ENCODE measurements at regions not wholly inside any gene's neighbourhood (a gene's known extent, or its start where the extent isn't known, plus 50 kb on each side); places are given as distances from the start of the nearest gene placed in this dataset.

DNA sequence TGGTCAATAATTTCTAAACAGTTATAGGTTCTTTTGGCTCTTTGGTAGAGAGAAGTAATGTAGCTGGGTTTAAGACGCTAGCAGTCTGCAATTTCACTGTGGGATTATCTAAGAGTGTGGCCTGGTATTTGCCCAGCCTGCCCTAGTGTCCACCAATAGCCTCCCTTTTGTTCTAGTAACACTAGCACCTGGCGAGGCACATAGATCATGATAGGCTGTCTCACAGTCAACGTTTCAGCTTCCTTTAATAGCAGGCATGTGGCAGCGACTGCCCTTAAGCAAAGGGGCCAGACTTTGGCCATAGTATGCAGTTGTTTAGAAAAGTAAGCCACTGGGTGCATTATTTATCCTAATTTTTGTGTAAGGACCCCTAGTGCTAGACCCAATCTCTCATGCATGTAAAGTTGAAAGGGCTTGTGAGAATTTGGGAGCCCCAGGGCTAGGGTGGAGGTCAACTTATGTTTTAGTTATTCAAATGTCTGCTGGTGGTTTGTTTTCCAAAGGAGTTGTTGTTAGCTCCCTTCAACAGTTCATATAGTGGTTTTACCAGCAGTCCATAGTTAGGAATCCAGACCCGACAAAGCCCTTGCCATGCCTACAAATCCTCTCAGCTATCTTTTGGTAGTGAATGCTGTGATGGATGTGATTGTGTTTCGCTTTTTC, 274.3 kb downstream of the HTR1A start:
- DNase-seq, result no peak
- CTCF ChIA-PET, result no interaction called here

DNA sequence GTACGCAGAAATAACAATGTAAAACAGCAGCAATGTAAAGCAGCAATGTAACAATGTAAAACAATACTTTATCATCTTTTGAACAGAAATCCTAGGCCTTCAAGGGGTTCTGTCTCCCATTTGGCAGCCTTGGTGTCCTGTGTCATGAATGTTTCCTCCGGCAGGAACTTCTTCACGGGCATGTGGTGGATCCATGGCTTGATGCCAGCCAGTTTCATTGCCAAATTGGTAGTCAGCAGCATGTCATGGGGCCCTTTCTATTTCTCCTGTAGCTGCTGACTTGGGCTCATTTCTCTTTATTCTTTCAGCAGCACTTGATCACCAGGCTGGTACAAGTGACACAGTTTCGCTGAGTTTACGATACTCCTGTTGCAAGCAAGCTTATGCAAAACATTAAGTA, 275.3 kb downstream of the HTR1A start:
- ATAC-seq (no peak), DNase-seq (no peak)
- CTCF ChIA-PET, result no interaction called here
- Mint-ChIP-seq H3K36me3 (no peaks in the 10 kb centered on the region), H3K9me3 (ENCODE audit: low read depth) (peaks cover 2% of the 10 kb centered on the region), H3K27ac (no peak overlapping the region), H3K27me3 (no peaks in the 10 kb centered on the region), H3K4me3 (no peak overlapping the region), H3K4me1 (no peaks in the 10 kb centered on the region)

More for the DNA sequence above, 274.3 kb downstream of the HTR1A start:
- Mint-ChIP-seq H3K27ac (no peak overlapping the region), H3K27me3 (no peaks in the 10 kb centered on the region), H3K36me3 (no peaks in the 10 kb centered on the region), H3K4me1 (no peaks in the 10 kb centered on the region), H3K9me3 (ENCODE audit: low read depth) (no peaks in the 10 kb centered on the region), H3K4me3 (no peak overlapping the region)
- no peak for ATAC-seq

DNA sequence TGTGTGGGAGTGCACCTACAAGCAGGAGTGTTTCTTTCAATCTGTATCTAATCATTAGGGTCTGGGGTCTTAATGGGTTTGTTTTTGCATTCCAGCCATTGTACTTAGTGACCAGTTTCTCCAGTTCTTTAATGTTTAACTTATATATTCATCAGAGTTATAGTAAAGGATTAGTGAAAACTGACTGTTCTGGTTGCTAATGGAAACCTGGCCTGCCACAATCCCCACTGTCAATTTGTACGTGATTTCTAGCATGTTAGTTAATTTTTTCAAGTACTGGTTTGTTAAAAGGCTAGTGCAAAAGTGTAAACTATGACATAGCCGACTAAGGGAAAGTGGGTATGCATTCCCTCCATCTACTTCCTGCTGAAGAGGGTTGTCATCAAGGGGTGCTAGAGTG, 276.1 kb downstream of the HTR1A start:
- Mint-ChIP-seq H3K9me3 (ENCODE audit: low read depth) (peaks cover 2% of the 10 kb centered on the region), H3K4me1 (no peaks in the 10 kb centered on the region), H3K27ac (no peak overlapping the region), H3K4me3 (no peak overlapping the region), H3K36me3 (no peaks in the 10 kb centered on the region), H3K27me3 (no peaks in the 10 kb centered on the region)
- ATAC-seq (no peak), DNase-seq (no peak)
- CTCF ChIA-PET, result no interaction called here

DNA sequence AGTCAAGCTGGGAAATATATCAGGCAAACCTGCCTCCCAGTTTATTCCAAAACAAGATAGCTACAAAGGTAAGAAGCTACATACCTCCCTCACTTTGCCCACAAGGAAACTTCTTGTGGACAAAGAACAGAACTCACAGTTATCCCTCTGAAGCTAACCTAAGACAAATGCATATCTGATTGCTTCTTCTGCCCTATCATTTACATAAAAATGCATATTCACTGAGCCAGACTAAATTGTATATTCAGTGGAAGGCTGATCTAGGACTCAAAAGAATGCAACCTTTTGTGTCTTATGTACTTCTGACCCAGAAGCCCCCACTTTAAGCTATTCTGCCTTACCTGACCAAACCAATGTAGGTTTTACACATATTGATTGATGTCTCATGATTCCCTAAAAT, 276.8 kb downstream of the HTR1A start:
- H3K4me1 Mint-ChIP-seq, result no peaks in the 10 kb centered on the region
- no peak overlapping the region for H3K4me3 Mint-ChIP-seq

DNA sequence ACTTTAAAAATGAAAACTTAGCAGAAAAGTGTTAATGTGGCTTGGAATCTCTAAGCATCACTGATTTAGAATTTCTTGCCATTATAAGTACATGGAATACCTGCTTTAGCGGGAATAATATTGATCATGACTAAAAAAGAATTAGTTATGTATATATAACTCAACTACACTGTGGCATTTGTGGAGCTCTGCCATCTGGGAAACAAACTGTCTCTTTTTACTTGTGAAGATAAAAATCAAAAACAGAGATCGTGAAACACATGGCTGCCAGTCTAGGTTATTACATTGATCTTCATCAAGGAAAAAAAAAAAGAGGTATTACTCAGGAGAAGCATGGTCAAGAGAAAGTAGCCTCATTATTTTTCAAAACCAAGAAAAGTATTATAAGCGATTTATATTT, 287.4 kb downstream of the HTR1A start:
- CTCF ChIA-PET, result no interaction called here

More for the DNA sequence above, 276.8 kb downstream of the HTR1A start:
- CTCF ChIA-PET, result no interaction called here
- no peak for ATAC-seq
- Mint-ChIP-seq H3K27me3 (no peaks in the 10 kb centered on the region), H3K9me3 (ENCODE audit: low read depth) (peaks cover 2% of the 10 kb centered on the region), H3K36me3 (no peaks in the 10 kb centered on the region), H3K27ac (no peak overlapping the region)
- no peak for DNase-seq

DNA sequence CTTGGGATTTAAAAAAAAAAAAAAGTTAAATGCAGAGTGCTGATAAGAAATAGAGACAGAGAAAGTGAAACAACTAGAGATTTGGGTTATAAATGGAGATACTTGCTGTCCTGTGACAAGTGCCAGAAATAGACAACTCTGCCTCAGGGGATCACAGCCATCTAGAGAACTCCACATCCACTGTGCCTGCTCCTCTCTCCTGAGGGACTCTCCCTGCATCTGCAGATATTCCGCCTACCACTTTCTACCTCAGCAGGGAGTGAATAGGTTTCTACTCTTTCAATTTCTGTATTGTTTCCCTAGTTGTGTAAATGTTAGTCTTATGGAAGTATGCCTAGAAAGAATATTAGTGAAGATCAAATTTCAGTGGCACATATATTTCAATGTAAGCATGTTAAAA, 307.2 kb downstream of the HTR1A start:
- no peaks in the 10 kb centered on the region for H3K27me3 Mint-ChIP-seq
- CTCF ChIA-PET, result no interaction called here
- no peaks in the 10 kb centered on the region for H3K36me3 Mint-ChIP-seq
- no peak overlapping the region for H3K4me3 Mint-ChIP-seq
- peaks cover 9% of the 10 kb centered on the region for H3K9me3 Mint-ChIP-seq (ENCODE audit: low read depth)
- no peak overlapping the region for H3K27ac Mint-ChIP-seq
- no peaks in the 10 kb centered on the region for H3K4me1 Mint-ChIP-seq
- no peak for ATAC-seq
- no peak for DNase-seq

More for the DNA sequence above, 287.4 kb downstream of the HTR1A start:
- no peak for ATAC-seq
- Mint-ChIP-seq H3K27ac (no peak overlapping the region), H3K36me3 (no peaks in the 10 kb centered on the region), H3K4me3 (no peak overlapping the region), H3K9me3 (ENCODE audit: low read depth) (peaks cover 5% of the 10 kb centered on the region), H3K4me1 (no peaks in the 10 kb centered on the region), H3K27me3 (no peaks in the 10 kb centered on the region)
- DNase-seq, result no peak

DNA sequence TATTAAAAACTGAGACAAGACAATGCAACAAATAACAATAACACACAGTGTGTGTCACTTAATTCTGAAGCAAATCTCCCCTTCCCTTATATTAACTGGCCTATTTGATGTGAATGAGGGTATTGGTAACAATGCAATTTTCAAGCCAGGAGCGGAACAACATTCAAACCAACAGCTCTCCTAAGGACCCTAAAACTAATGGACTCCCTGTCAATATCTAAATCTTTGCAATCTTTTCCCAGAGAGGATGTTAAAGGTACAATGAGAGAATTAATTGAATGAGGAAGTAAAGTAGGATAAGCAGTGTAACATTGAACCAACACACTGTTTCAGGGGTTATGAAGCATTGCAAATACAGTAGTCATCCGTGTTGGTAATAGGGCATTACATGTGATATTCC, 311.7 kb downstream of the HTR1A start:
- no peaks in the 10 kb centered on the region for H3K4me1 Mint-ChIP-seq
- no peak overlapping the region for H3K4me3 Mint-ChIP-seq
- CTCF ChIA-PET, result no interaction called here
- H3K9me3 Mint-ChIP-seq (ENCODE audit: low read depth), result peaks cover 4% of the 10 kb centered on the region
- no peaks in the 10 kb centered on the region for H3K36me3 Mint-ChIP-seq
- H3K27me3 Mint-ChIP-seq, result no peaks in the 10 kb centered on the region
- ATAC-seq, result no peak
- no peak for DNase-seq
- H3K27ac Mint-ChIP-seq, result no peak overlapping the region

DNA sequence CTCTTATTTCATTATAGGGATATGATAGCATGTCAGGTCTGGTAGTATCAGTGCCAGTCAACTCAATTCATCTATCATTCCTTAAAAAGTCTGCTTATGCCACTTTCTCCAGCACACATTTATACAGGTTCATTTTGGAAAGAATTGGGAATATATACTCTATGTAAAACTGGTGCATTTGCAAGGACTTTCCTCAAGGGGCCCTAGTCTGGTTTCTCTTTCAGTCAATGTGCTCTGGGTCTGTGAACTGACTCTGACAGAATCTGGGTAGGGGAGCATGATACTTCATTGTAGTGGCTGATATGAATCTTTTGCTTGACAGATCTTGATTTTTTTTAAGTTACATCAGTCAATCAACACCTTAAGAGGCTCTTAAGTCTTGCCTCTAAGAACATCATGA, 313.9 kb downstream of the HTR1A start:
- Mint-ChIP-seq H3K4me1 (no peaks in the 10 kb centered on the region), H3K4me3 (no peak overlapping the region), H3K27me3 (no peaks in the 10 kb centered on the region), H3K27ac (no peak overlapping the region), H3K9me3 (ENCODE audit: low read depth) (no peaks in the 10 kb centered on the region), H3K36me3 (no peaks in the 10 kb centered on the region)
- ATAC-seq (no peak), DNase-seq (no peak)
- CTCF ChIA-PET, result no interaction called here

DNA sequence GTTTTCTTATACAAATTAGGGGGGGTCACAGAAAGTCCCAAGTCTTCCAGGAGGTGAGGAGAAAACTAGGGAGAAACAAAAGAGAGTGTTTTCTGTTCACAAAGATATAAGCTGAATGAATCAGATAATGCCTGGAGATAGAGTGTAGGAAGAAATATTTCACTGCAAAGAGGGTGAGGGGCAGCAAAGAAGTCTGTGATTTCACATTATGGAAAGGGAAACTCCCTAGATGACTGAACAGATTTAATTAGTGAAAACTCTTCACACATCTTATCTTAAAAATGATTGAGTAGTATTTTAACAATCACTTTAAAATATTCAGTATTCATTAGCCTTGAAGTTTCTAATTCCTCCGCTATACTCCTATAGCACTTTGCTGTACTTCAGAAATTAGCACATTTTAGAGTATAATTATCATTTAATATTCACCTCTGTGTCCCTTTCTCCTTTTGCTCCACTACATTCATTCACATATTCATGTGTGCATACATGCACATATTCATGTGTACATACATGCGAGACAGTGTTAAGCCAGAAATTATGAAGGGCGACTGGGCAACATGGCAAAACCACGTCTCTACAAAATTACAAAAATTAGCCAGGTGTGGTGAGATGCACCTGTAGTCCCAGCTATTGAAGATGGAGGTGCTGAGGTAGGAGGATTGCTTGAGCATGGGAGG, 332.2 kb downstream of the HTR1A start:
- Mint-ChIP-seq H3K4me1 (no peaks in the 10 kb centered on the region), H3K9me3 (ENCODE audit: low read depth) (peaks cover 8% of the 10 kb centered on the region), H3K36me3 (no peaks in the 10 kb centered on the region), H3K4me3 (no peak overlapping the region), H3K27ac (no peak overlapping the region), H3K27me3 (no peaks in the 10 kb centered on the region)
- CTCF ChIA-PET, result no interaction called here
- DNase-seq, result no peak
- ATAC-seq, result no peak

DNA sequence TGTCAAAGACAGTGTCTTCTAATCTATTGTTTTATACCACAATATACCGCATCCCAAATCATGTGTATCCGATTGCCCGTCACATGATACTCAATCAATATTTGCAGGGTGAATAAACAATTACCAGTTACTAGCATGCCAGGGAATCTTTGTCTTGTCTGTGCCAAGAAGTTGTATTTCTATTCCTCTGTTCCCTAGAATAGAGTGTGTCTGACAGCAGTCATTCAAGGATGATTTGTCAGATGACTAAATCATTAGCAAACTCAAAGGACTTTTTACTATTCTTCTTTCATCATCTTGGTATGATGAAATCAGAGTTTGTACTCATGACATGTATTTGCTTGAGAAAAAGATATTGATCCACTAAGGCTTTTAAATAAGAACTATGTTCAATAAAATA, 348.8 kb downstream of the HTR1A start:
- no peaks in the 10 kb centered on the region for H3K4me1 Mint-ChIP-seq
- no peaks in the 10 kb centered on the region for H3K27me3 Mint-ChIP-seq
- H3K27ac Mint-ChIP-seq, result no peak overlapping the region
- H3K9me3 Mint-ChIP-seq (ENCODE audit: low read depth), result peaks cover 3% of the 10 kb centered on the region
- no peak for DNase-seq
- ATAC-seq, result no peak
- H3K36me3 Mint-ChIP-seq, result no peaks in the 10 kb centered on the region
- CTCF ChIA-PET, result no interaction called here
- no peak overlapping the region for H3K4me3 Mint-ChIP-seq

DNA sequence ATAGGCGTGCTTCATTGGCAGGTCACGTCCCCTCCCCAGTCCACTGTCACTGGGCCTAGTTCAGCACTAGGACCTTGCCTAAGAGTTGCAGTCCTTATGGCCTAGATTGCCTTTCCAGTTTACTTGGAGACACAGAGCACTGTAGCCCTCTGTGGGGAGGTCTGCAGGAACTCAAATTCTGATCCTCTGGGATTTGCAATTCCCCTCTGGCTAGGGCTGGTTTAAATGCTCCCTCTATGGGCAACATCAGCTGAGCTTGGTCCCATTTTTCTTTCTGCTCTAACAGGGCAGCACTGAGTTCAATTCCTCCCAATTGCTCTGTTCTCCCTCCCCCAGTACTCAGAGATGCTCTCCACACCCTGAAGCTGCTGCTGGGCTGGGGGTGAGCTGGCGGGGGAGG, 358.2 kb downstream of the HTR1A start:
- Mint-ChIP-seq H3K4me3 (no peak overlapping the region), H3K36me3 (no peaks in the 10 kb centered on the region), H3K27me3 (no peaks in the 10 kb centered on the region), H3K27ac (no peak overlapping the region), H3K4me1 (no peaks in the 10 kb centered on the region), H3K9me3 (ENCODE audit: low read depth) (peaks cover 10% of the 10 kb centered on the region)
- no peak for ATAC-seq
- DNase-seq, result no peak
- CTCF ChIA-PET, result no interaction called here

DNA sequence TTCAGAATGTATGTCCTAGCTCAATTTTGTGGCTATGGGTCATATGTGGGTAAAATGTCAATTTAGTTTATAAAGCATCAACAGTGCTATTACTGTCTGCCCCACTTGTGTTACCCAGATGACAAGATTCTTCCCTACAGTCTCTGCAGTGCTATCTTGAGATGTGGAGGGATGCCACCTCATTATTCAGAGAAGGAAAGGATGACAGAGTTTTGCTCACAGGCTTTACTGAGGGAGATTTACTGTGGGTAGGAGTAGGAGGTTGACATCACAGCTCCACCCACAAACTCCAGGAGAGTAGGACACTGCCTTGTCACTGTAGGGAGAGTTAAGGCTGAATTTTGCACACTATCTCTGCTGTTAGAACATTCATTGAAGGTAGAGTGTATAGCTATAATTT, 359.3 kb downstream of the HTR1A start:
- no peak for DNase-seq
- Mint-ChIP-seq H3K36me3 (no peaks in the 10 kb centered on the region), H3K27ac (no peak overlapping the region), H3K9me3 (ENCODE audit: low read depth) (peaks cover 8% of the 10 kb centered on the region), H3K4me3 (no peak overlapping the region), H3K27me3 (no peaks in the 10 kb centered on the region), H3K4me1 (no peaks in the 10 kb centered on the region)
- no peak for ATAC-seq
- CTCF ChIA-PET, result no interaction called here

DNA sequence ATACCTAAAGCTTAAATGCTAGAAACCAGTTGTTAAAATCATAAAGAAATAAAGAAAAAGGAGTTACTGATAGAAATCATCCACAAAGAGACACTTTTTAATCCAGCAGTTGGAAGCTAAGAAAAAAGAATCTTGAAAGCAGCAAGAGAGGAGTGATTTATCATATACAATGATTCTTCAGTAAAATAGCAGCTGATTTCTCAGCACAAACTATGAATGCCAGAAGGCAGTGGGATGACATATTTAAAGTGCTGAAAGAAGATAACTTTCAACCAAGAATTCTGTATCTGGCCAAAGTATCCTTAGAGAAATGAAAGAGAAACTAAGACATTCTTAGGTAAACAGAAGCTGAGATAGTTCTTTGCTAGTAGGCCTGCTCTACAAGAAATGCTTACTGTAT, 366.0 kb downstream of the HTR1A start:
- no peak overlapping the region for H3K27ac Mint-ChIP-seq
- H3K9me3 Mint-ChIP-seq (ENCODE audit: low read depth), result peaks cover 7% of the 10 kb centered on the region
- ATAC-seq (no peak), DNase-seq (no peak)
- H3K4me3 Mint-ChIP-seq, result no peak overlapping the region
- H3K4me1 Mint-ChIP-seq, result no peaks in the 10 kb centered on the region
- CTCF ChIA-PET, result no interaction called here
- no peaks in the 10 kb centered on the region for H3K36me3 Mint-ChIP-seq
- H3K27me3 Mint-ChIP-seq, result no peaks in the 10 kb centered on the region

DNA sequence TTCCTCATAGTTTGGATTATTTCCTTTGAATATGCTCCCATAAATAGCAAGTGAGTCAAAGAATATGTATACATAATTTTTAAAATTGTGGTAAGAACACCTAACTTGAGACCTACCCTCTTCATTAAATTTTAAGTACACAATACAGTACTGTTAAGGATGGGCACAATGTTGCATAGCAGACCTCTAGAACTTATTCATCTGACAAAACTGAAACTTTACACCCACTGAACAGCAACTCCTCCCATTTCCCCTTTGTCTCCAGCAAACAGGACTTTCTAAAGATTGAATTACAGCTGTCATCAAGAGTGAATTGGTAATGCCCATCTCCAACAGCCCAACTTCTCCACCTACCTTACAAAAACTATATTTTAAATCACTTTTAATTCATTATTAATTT, 388.9 kb downstream of the HTR1A start:
- no peaks in the 10 kb centered on the region for H3K27me3 Mint-ChIP-seq
- CTCF ChIA-PET, result no interaction called here
- H3K27ac Mint-ChIP-seq, result no peak overlapping the region
- H3K4me1 Mint-ChIP-seq, result no peaks in the 10 kb centered on the region
- ATAC-seq (no peak), DNase-seq (no peak)
- peaks cover 5% of the 10 kb centered on the region for H3K9me3 Mint-ChIP-seq (ENCODE audit: low read depth)
- H3K36me3 Mint-ChIP-seq, result no peaks in the 10 kb centered on the region
- H3K4me3 Mint-ChIP-seq, result no peak overlapping the region

DNA sequence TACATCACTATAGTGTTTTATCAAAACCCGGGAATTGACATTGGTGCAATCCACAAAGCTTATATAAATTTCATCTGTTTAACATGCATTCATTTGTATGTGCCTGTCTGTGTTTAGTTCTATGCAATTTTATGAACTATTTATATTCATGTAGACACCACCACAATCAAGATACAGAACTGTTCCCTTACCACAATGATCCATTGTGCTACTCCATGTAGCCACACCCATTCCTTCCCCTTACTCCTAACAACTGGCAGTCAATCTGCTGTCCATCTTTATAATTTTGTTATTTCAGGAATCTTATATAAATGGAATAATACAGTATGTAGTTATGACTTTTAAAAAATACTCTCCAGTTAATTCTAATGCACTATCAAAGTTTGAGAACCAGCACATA, 389.5 kb downstream of the HTR1A start:
- CTCF ChIA-PET, result no interaction called here
- H3K27ac Mint-ChIP-seq, result no peak overlapping the region
- H3K4me3 Mint-ChIP-seq, result no peak overlapping the region
- H3K36me3 Mint-ChIP-seq, result no peaks in the 10 kb centered on the region
- no peaks in the 10 kb centered on the region for H3K27me3 Mint-ChIP-seq
- peaks cover 5% of the 10 kb centered on the region for H3K9me3 Mint-ChIP-seq (ENCODE audit: low read depth)
- ATAC-seq (no peak), DNase-seq (no peak)
- H3K4me1 Mint-ChIP-seq, result no peaks in the 10 kb centered on the region
